ENCODE measurements at regions not wholly inside any gene's neighbourhood (a gene's known extent, or its start where the extent isn't known, plus 50 kb on each side); places are given as distances from the start of the nearest gene placed in this dataset.

DNA sequence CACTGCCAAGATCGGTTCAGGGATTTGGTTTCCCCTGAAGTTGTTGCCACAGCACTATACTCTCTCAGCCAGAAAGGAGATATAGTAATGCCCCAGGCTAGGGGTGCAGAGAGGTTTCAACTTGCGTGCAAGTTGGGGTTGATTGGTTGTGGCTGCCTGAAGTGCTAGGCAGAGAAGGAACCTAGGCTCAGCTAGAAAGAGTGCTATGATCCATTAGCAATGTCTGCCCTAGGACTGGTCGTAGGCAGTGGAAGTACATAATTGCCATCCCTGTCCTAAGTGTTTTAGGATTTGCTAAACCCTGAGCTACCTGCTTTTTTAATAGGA, 136.6 kb upstream of the SMIM23 start:
- no peaks in the 10 kb centered on the region for H3K9me3 ChIP-seq (ENCODE audit: low read length)
- no peaks in the 10 kb centered on the region for H3K27me3 ChIP-seq (ENCODE audit: low read length)
- H3K9me2 ChIP-seq (replicated peaks; ENCODE audit: insufficient read depth, low read length): no peaks in the 10 kb centered on the region
- no peak overlapping the region for H3K4me3 ChIP-seq (ENCODE audit: low read length)
- H3K36me3 ChIP-seq (ENCODE audit: insufficient read depth, low read length): no peaks in the 10 kb centered on the region
- H2AFZ ChIP-seq (ENCODE audit: low read length): no peak overlapping the region
- H3K27ac ChIP-seq (ENCODE audit: low read length): no peak overlapping the region
- H3K4me2 ChIP-seq (ENCODE audit: low read depth, low read length, poor library complexity, severe bottlenecking): no peak overlapping the region
- DNase-seq: no peak
- no peaks in the 10 kb centered on the region; the same call in 1 of the 2 replicates for H3K4me1 ChIP-seq (ENCODE audit: low read length)
- no peaks in the 10 kb centered on the region for H4K20me1 ChIP-seq (ENCODE audit: insufficient read depth, low read depth, low read length)
- no peaks in the 10 kb centered on the region for H3K79me2 ChIP-seq (ENCODE audit: low read length)
- no peak overlapping the region for H3K9ac ChIP-seq (ENCODE audit: low read length)

GRCh38 chr5:171650597-171650996, 135.0 kb upstream of the SMIM23 start:
- Histone ChIP-seq H3K79me2 (ENCODE audit: low read length) (no peaks in the 10 kb centered on the region), H3K27ac (ENCODE audit: low read length) (no peak overlapping the region), H2AFZ (ENCODE audit: low read length) (no peak overlapping the region), H3K9me3 (ENCODE audit: low read length) (no peaks in the 10 kb centered on the region), H3K9me2 (replicated peaks; ENCODE audit: insufficient read depth, low read length) (no peaks in the 10 kb centered on the region), H3K27me3 (ENCODE audit: low read length) (no peaks in the 10 kb centered on the region), H3K4me2 (ENCODE audit: low read depth, low read length, poor library complexity, severe bottlenecking) (no peak overlapping the region), H3K36me3 (ENCODE audit: insufficient read depth, low read length) (no peaks in the 10 kb centered on the region), H4K20me1 (ENCODE audit: insufficient read depth, low read depth, low read length) (no peaks in the 10 kb centered on the region), H3K4me3 (ENCODE audit: low read length) (no peak overlapping the region), H3K4me1 (ENCODE audit: low read length) (no peaks in the 10 kb centered on the region), H3K9ac (ENCODE audit: low read length) (no peak overlapping the region)
- DNase-seq: no peak

DNA sequence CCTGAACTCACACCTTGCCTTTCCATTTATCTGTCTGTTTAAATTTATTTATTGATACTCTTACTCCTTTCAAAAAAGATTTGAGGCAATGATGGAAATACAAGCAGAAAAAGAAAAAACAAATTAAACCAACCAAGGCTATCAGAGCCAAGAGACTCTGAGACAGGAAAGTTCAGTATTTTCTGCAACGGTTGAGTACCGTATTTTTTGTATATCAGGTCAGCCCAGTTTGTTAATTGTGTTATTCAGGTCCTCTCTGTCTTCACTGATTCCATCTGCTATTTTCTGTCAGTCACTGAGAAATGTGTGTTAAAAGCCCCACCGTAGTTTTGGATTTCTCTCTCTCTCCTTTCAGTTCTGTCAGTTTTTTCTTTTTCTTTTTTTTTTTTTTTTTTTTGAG, 134.5 kb upstream of the SMIM23 start:
- no peak overlapping the region for H3K27ac ChIP-seq (ENCODE audit: low read length)
- H3K4me2 ChIP-seq (ENCODE audit: low read depth, low read length, poor library complexity, severe bottlenecking): no peak overlapping the region
- H2AFZ ChIP-seq (ENCODE audit: low read length): no peak overlapping the region
- H3K4me3 ChIP-seq (ENCODE audit: low read length): no peak overlapping the region
- no peaks in the 10 kb centered on the region for H3K9me3 ChIP-seq (ENCODE audit: low read length)
- no peaks in the 10 kb centered on the region for H3K4me1 ChIP-seq (ENCODE audit: low read length)
- DNase-seq: no peak
- no peaks in the 10 kb centered on the region for H3K9me2 ChIP-seq (replicated peaks; ENCODE audit: insufficient read depth, low read length)
- no peaks in the 10 kb centered on the region for H3K79me2 ChIP-seq (ENCODE audit: low read length)
- H4K20me1 ChIP-seq (ENCODE audit: insufficient read depth, low read depth, low read length): no peaks in the 10 kb centered on the region
- H3K36me3 ChIP-seq (ENCODE audit: insufficient read depth, low read length): no peaks in the 10 kb centered on the region
- H3K9ac ChIP-seq (ENCODE audit: low read length): no peak overlapping the region
- no peaks in the 10 kb centered on the region for H3K27me3 ChIP-seq (ENCODE audit: low read length)

GRCh38 chr5:171654881-171655280, 130.7 kb upstream of the SMIM23 start:
- Histone ChIP-seq H3K4me1 (ENCODE audit: low read length) (no peaks in the 10 kb centered on the region), H3K27ac (ENCODE audit: low read length) (no peak overlapping the region), H3K79me2 (ENCODE audit: low read length) (no peaks in the 10 kb centered on the region), H3K27me3 (ENCODE audit: low read length) (no peaks in the 10 kb centered on the region), H3K4me3 (ENCODE audit: low read length) (no peak overlapping the region), H4K20me1 (ENCODE audit: insufficient read depth, low read depth, low read length) (no peaks in the 10 kb centered on the region), H3K36me3 (ENCODE audit: insufficient read depth, low read length) (no peaks in the 10 kb centered on the region), H3K9me2 (replicated peaks; ENCODE audit: insufficient read depth, low read length) (no peaks in the 10 kb centered on the region), H3K4me2 (ENCODE audit: low read depth, low read length, poor library complexity, severe bottlenecking) (no peak overlapping the region), H3K9me3 (ENCODE audit: low read length) (no peaks in the 10 kb centered on the region), H2AFZ (ENCODE audit: low read length) (no peak overlapping the region), H3K9ac (ENCODE audit: low read length) (no peak overlapping the region)
- no peak for DNase-seq

GRCh38 chr5:171657473-171657872, 128.1 kb upstream of the SMIM23 start:
- DNase-seq: no peak
- H3K9me3 ChIP-seq (ENCODE audit: low read length): no peaks in the 10 kb centered on the region
- no peak overlapping the region for H3K9ac ChIP-seq (ENCODE audit: low read length)
- no peak overlapping the region for H3K4me3 ChIP-seq (ENCODE audit: low read length)
- H3K4me2 ChIP-seq (ENCODE audit: low read depth, low read length, poor library complexity, severe bottlenecking): no peak overlapping the region
- no peak overlapping the region for H3K27ac ChIP-seq (ENCODE audit: low read length)
- H3K27me3 ChIP-seq (ENCODE audit: low read length): no peaks in the 10 kb centered on the region
- no peaks in the 10 kb centered on the region for H3K36me3 ChIP-seq (ENCODE audit: insufficient read depth, low read length)
- no peaks in the 10 kb centered on the region for H3K79me2 ChIP-seq (ENCODE audit: low read length)
- no peaks in the 10 kb centered on the region for H3K4me1 ChIP-seq (ENCODE audit: low read length)
- H3K9me2 ChIP-seq (replicated peaks; ENCODE audit: insufficient read depth, low read length): no peaks in the 10 kb centered on the region
- H4K20me1 ChIP-seq (ENCODE audit: insufficient read depth, low read depth, low read length): no peaks in the 10 kb centered on the region
- H2AFZ ChIP-seq (ENCODE audit: low read length): no peak overlapping the region

DNA sequence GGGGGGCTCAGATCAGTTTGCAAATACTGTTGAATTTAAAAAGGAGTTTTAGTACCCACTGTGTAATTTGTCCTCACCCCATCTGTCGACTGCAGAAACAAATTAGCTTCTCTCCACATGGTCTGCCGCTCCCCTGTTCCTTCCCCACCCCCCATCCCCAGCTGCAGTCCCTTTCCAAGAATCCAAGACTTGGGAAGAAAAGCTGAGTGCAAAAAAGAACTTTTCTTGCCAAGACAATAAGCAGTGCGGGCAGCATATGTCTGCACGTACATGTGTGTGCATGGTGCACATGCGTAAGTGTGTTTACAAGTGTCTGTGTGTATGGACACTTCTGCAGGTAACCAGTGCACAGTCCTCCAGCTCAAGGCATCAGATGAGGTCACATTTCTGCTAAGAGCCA, 125.7 kb upstream of the SMIM23 start:
- H3K4me1 ChIP-seq (ENCODE audit: low read length): no peaks in the 10 kb centered on the region
- no peaks in the 10 kb centered on the region for H3K36me3 ChIP-seq (ENCODE audit: insufficient read depth, low read length)
- H3K9me2 ChIP-seq (replicated peaks; ENCODE audit: insufficient read depth, low read length): no peaks in the 10 kb centered on the region
- H4K20me1 ChIP-seq (ENCODE audit: insufficient read depth, low read depth, low read length): no peaks in the 10 kb centered on the region
- H3K4me3 ChIP-seq (ENCODE audit: low read length): no peak overlapping the region
- no peak for DNase-seq
- H3K4me2 ChIP-seq (ENCODE audit: low read depth, low read length, poor library complexity, severe bottlenecking): no peak overlapping the region
- H3K79me2 ChIP-seq (ENCODE audit: low read length): no peaks in the 10 kb centered on the region
- no peaks in the 10 kb centered on the region for H3K9me3 ChIP-seq (ENCODE audit: low read length)
- no peak overlapping the region for H2AFZ ChIP-seq (ENCODE audit: low read length)
- no peaks in the 10 kb centered on the region for H3K27me3 ChIP-seq (ENCODE audit: low read length)
- H3K27ac ChIP-seq (ENCODE audit: low read length): no peak overlapping the region
- H3K9ac ChIP-seq (ENCODE audit: low read length): no peak overlapping the region

DNA sequence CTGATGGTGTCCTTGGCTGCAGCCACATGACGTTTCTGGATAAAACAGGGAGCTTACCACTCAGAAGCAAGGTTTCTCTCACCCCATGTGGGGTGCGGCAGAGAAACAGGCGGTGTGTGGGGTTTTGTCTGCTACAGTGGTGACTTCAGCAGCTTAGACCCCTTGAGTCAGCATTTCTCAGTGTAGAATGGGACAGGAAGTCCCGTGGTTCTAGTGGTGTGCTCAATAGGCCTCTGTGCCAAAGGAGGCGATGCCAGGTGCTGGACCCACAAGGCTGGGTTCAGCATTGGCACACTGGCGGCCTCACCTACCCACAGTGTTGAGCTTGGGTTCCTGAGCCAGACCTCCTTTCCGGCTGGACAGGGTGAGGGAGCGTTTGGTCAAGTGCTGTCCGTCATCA, 125.2 kb upstream of the SMIM23 start:
- Histone ChIP-seq H3K79me2 (ENCODE audit: low read length) (no peaks in the 10 kb centered on the region), H3K9me3 (ENCODE audit: low read length) (no peaks in the 10 kb centered on the region), H3K9ac (ENCODE audit: low read length) (no peak overlapping the region), H3K36me3 (ENCODE audit: insufficient read depth, low read length) (no peaks in the 10 kb centered on the region), H3K4me2 (ENCODE audit: low read depth, low read length, poor library complexity, severe bottlenecking) (no peak overlapping the region), H3K27ac (ENCODE audit: low read length) (no peak overlapping the region), H3K9me2 (replicated peaks; ENCODE audit: insufficient read depth, low read length) (no peaks in the 10 kb centered on the region), H3K27me3 (ENCODE audit: low read length) (no peaks in the 10 kb centered on the region), H3K4me1 (ENCODE audit: low read length) (no peaks in the 10 kb centered on the region), H4K20me1 (ENCODE audit: insufficient read depth, low read depth, low read length) (no peaks in the 10 kb centered on the region), H2AFZ (ENCODE audit: low read length) (no peak overlapping the region), H3K4me3 (ENCODE audit: low read length) (no peak overlapping the region)
- DNase-seq: no peak

- Histone ChIP-seq H3K9me3 (ENCODE audit: low read length) (no peaks in the 10 kb centered on the region), H3K27ac (ENCODE audit: low read length) (no peak overlapping the region), H3K4me1 (ENCODE audit: low read length) (no peaks in the 10 kb centered on the region), H3K27me3 (ENCODE audit: low read length) (no peaks in the 10 kb centered on the region), H3K9me2 (replicated peaks; ENCODE audit: insufficient read depth, low read length) (no peaks in the 10 kb centered on the region), H3K4me2 (ENCODE audit: low read depth, low read length, poor library complexity, severe bottlenecking) (no peak overlapping the region), H3K4me3 (ENCODE audit: low read length) (no peak overlapping the region), H3K36me3 (ENCODE audit: insufficient read depth, low read length) (no peaks in the 10 kb centered on the region), H4K20me1 (ENCODE audit: insufficient read depth, low read depth, low read length) (no peaks in the 10 kb centered on the region), H3K79me2 (ENCODE audit: low read length) (no peaks in the 10 kb centered on the region), H3K9ac (ENCODE audit: low read length) (no peak overlapping the region), H2AFZ (ENCODE audit: low read length) (no peak overlapping the region)
- DNase-seq: no peak
These were observed 124.5 kb upstream of the SMIM23 start for GRCh38 chr5:171661143-171661542.
